ENCODE measurements at regions not wholly inside any gene's neighbourhood (a gene's known extent, or its start where the extent isn't known, plus 50 kb on each side); places are given as distances from the start of the nearest gene placed in this dataset.

DNA sequence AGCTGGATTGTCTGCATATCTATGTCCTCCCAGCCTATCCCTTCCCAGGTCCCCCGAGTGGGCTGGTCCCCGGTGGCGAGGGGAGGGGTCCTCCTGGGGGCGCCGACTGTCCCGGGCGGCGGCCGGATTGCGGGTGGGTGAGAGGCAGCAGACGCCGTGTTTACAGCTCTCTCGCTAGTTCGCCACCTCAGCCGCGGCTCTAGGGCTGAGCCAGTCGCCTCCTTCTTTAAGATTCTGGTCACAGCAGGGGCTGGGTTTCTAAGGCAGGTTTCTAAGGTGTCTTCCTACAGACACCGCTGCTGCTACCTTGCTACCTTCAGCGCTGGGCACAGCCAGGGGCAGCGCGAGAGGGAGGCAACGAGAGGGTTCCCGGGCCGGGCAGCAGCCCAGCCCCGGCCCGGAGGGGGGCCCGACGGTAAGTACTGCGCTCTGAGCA lies 57.2 kb downstream of the FRMPD3 start:
- Histone ChIP-seq H3K4me3 (replicated peaks in 1 of 4; ENCODE audit: control extremely low read depth in 1 of 4, insufficient read depth in 1 of 4, low read depth in 3 of 4, low read length in 4 of 4) (no peak overlapping the region), H3K9ac (ENCODE audit: insufficient read depth, low read length) (no peak overlapping the region), H4K20me1 (ENCODE audit: control insufficient read depth, extremely low read depth, insufficient read depth, low read length) (no peaks in the 10 kb centered on the region), H3K27ac (ENCODE audit: insufficient read depth, low read length) (no peak overlapping the region), H3K79me2 (ENCODE audit: control insufficient read depth, insufficient read depth, low read length) (no peaks in the 10 kb centered on the region), H3K27me3 (ENCODE audit: control insufficient read depth, insufficient read depth, low read length) (peaks cover 25% of the 10 kb centered on the region), H3K36me3 (ENCODE audit: control insufficient read depth, insufficient read depth, low read length) (no peaks in the 10 kb centered on the region), H3K4me1 (ENCODE audit: control insufficient read depth, extremely low read depth, insufficient read depth, low read length) (no peaks in the 10 kb centered on the region), H2AFZ (ENCODE audit: low read length) (no peak overlapping the region), H3K4me2 (ENCODE audit: extremely low read depth, insufficient read depth, low read length) (no peak overlapping the region), H3K9me3 (ENCODE audit: control insufficient read depth, insufficient read depth, low read depth, low read length) (no peaks in the 10 kb centered on the region)
- DNase-seq (ENCODE audit: low read depth in 2 of 2) = no peak
- TF ChIP-seq, protein P1, sequence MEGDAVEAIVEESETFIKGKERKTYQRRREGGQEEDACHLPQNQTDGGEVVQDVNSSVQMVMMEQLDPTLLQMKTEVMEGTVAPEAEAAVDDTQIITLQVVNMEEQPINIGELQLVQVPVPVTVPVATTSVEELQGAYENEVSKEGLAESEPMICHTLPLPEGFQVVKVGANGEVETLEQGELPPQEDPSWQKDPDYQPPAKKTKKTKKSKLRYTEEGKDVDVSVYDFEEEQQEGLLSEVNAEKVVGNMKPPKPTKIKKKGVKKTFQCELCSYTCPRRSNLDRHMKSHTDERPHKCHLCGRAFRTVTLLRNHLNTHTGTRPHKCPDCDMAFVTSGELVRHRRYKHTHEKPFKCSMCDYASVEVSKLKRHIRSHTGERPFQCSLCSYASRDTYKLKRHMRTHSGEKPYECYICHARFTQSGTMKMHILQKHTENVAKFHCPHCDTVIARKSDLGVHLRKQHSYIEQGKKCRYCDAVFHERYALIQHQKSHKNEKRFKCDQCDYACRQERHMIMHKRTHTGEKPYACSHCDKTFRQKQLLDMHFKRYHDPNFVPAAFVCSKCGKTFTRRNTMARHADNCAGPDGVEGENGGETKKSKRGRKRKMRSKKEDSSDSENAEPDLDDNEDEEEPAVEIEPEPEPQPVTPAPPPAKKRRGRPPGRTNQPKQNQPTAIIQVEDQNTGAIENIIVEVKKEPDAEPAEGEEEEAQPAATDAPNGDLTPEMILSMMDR (conservative IDR thresholded peaks at IDR 0.05 in 1 of 2, IDR thresholded peaks at IDR 0.05 in 1 of 2; ENCODE audit: low read depth in 1 of 2, low read length in 2 of 2) = no peak
- no peak for TF ChIP-seq EZH2 (IDR thresholded peaks at IDR 0.05; ENCODE audit: low read length, missing control alignments)

DNA sequence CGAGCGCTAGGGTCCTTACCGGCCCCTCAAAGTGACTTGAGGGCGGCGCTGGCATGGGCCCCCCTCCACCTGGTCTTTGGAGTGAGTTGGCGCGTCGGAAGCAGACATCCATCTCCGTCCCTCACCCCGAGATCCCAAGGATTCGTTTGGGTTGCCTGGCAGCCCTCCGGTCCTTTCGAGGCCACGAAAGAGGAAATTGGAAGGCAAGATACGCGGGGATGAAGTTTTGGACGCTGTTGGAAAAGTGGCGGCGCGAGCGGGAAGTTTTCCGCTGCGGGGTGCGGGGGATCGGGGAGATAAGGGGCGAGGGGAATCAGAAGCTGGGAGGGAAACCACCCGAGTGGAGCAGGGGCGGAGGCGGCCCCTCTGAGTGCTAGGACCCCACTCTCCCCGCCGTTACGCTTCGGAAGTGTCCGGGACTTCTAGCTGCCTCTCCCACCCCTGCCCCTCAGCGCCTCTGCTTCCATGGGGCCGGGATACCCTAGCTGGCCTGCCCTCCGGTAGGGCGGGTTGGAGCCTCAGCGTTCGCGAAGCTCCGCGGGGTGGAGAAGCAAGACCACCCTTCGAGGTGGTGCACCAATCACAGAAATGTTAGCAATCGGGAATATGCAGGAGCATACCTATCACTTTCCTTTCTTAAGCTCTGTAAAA lies 57.8 kb downstream of the FRMPD3 start:
- H3K9me3 ChIP-seq (ENCODE audit: control insufficient read depth, insufficient read depth, low read depth, low read length) = no peaks in the 10 kb centered on the region
- H3K27ac ChIP-seq (ENCODE audit: insufficient read depth, low read length) = no peak overlapping the region
- no peak overlapping the region for H2AFZ ChIP-seq (ENCODE audit: low read length)
- peaks cover 25% of the 10 kb centered on the region for H3K27me3 ChIP-seq (ENCODE audit: control insufficient read depth, insufficient read depth, low read length)
- H3K79me2 ChIP-seq (ENCODE audit: control insufficient read depth, insufficient read depth, low read length) = no peaks in the 10 kb centered on the region
- no peak for DNase-seq (ENCODE audit: low read depth in 2 of 2)
- TF ChIP-seq EZH2 (IDR thresholded peaks at IDR 0.05; ENCODE audit: low read length, missing control alignments) = no peak
- TF ChIP-seq, protein P1 (conservative IDR thresholded peaks at IDR 0.05 in 1 of 2, IDR thresholded peaks at IDR 0.05 in 1 of 2; ENCODE audit: low read depth in 1 of 2, low read length in 2 of 2) = no peak
- H3K4me3 ChIP-seq (replicated peaks in 1 of 4; ENCODE audit: control extremely low read depth in 1 of 4, insufficient read depth in 1 of 4, low read depth in 3 of 4, low read length in 4 of 4) = no peak overlapping the region
- no peaks in the 10 kb centered on the region for H3K36me3 ChIP-seq (ENCODE audit: control insufficient read depth, insufficient read depth, low read length)
- no peak overlapping the region for H3K4me2 ChIP-seq (ENCODE audit: extremely low read depth, insufficient read depth, low read length)
- no peaks in the 10 kb centered on the region for H4K20me1 ChIP-seq (ENCODE audit: control insufficient read depth, extremely low read depth, insufficient read depth, low read length)
- no peaks in the 10 kb centered on the region for H3K4me1 ChIP-seq (ENCODE audit: control insufficient read depth, extremely low read depth, insufficient read depth, low read length)
- no peak overlapping the region for H3K9ac ChIP-seq (ENCODE audit: insufficient read depth, low read length)

DNA sequence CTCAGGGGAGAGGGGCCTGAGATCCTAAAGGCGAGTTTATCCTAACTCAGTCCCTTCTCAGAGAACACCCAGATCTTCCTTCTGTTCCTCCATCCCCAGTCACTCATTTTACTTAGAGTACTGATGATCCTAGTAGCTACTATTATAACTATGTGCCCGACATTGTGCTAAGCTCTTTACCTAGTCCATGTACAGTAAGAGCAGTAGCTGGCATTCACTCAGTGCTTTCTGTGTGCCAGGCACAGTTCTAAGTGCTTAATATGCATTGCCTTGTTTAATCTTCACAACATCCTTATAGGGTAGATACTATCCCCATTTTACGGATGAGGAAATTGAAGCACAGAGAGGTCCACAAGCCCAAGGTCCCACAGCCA lies 58.3 kb downstream of the FRMPD3 start:
- H3K4me1 ChIP-seq (ENCODE audit: control insufficient read depth, extremely low read depth, insufficient read depth, low read length) = no peaks in the 10 kb centered on the region
- no peaks in the 10 kb centered on the region for H3K36me3 ChIP-seq (ENCODE audit: control insufficient read depth, insufficient read depth, low read length)
- no peak overlapping the region for H3K4me3 ChIP-seq (replicated peaks in 1 of 4; ENCODE audit: control extremely low read depth in 1 of 4, insufficient read depth in 1 of 4, low read depth in 3 of 4, low read length in 4 of 4)
- no peak overlapping the region for H3K27ac ChIP-seq (ENCODE audit: insufficient read depth, low read length)
- no peaks in the 10 kb centered on the region for H3K79me2 ChIP-seq (ENCODE audit: control insufficient read depth, insufficient read depth, low read length)
- no peak overlapping the region for H3K4me2 ChIP-seq (ENCODE audit: extremely low read depth, insufficient read depth, low read length)
- no peak for TF ChIP-seq EZH2 (IDR thresholded peaks at IDR 0.05; ENCODE audit: low read length, missing control alignments)
- TF ChIP-seq, protein P1 (conservative IDR thresholded peaks at IDR 0.05 in 1 of 2, IDR thresholded peaks at IDR 0.05 in 1 of 2; ENCODE audit: low read depth in 1 of 2, low read length in 2 of 2) = no peak
- H4K20me1 ChIP-seq (ENCODE audit: control insufficient read depth, extremely low read depth, insufficient read depth, low read length) = no peaks in the 10 kb centered on the region
- DNase-seq (ENCODE audit: low read depth in 2 of 2) = no peak
- no peak overlapping the region for H3K9ac ChIP-seq (ENCODE audit: insufficient read depth, low read length)
- no peaks in the 10 kb centered on the region for H3K9me3 ChIP-seq (ENCODE audit: control insufficient read depth, insufficient read depth, low read depth, low read length)
- peaks cover 25% of the 10 kb centered on the region for H3K27me3 ChIP-seq (ENCODE audit: control insufficient read depth, insufficient read depth, low read length)
- H2AFZ ChIP-seq (ENCODE audit: low read length) = no peak overlapping the region

Measured in fibroblast of lung (primary cell).